SJSA1 (cell line): ENCODE measurements at regions not wholly inside any gene's neighbourhood (a gene's known extent, or its start where the extent isn't known, plus 50 kb on each side); places are given as distances from the start of the nearest gene placed in this dataset.

Source experiments
- DNase-seq, 2 experiments: peaks; one replicate each; pipeline ENCODE4 v3.0.0-alpha.2; 2015 to 2020; ENCODE audit warnings: low spot score in 2 of 2, low read depth in 1 of 2
- H3K27ac ChIP-seq: fragments of 250-450 bp; sonication (Bioruptor Pico); 2 replicates; pipeline ENCODE4 v1.5.1; 2020; ENCODE audit warnings: mild to moderate bottlenecking, moderate library complexity
- H3K27me3 ChIP-seq: fragments of 250-450 bp; sonication (Bioruptor Pico); replicated peaks from 2 replicates; pipeline ENCODE4 v1.5.1; 2020; ENCODE audit warnings: mild to moderate bottlenecking, moderate library complexity
- H3K36me3 ChIP-seq: fragments of 250-450 bp; sonication (Bioruptor Pico); 2 replicates; pipeline ENCODE4 v1.5.1; 2020; ENCODE audit warnings: mild to moderate bottlenecking
- H3K4me1 ChIP-seq: fragments of 250-450 bp; sonication (Bioruptor Pico); replicated peaks from 2 replicates; pipeline ENCODE4 v1.6.1; 2021; ENCODE audit warnings: mild to moderate bottlenecking
- H3K4me3 ChIP-seq: fragments of 250-450 bp; sonication (Bioruptor Pico); 2 replicates; pipeline ENCODE4 v1.5.1; 2020; ENCODE audit warnings: mild to moderate bottlenecking
- H3K9me3 ChIP-seq: fragments of 250-450 bp; sonication (Bioruptor Pico); replicated peaks from 2 replicates; pipeline ENCODE4 v1.5.1; 2020; ENCODE audit warnings: mild to moderate bottlenecking

DNA sequence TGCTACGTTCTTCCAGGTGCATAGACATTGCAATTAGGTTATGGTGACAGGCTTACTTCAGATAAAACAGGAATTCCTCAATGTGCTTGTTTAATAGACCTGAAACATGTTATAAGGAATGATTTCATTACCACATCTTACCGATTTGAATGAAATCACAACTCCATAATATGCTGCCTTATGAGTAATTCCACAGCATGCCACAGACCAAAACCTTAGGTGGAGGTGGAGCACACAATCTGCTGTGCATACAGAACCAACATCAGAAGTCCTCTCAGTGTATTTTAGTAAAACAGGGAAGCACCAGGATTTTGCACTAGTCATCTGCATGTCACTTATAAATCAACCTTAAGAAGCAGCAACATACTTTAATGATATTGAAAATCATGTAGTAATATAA is 148.9 kb upstream of the TSHZ2 start:
- no peak overlapping the region for H3K27ac ChIP-seq
- H3K27me3 ChIP-seq = 0 out of 2 replicates have a peak, but pooled peaks cover 4% of the 10 kb centered on the region
- no peaks in the 10 kb centered on the region for H3K36me3 ChIP-seq
- H3K4me3 ChIP-seq = no peak overlapping the region
- H3K4me1 ChIP-seq = no peaks in the 10 kb centered on the region
- no peaks in the 10 kb centered on the region for H3K9me3 ChIP-seq
- DNase-seq = no peak

DNA sequence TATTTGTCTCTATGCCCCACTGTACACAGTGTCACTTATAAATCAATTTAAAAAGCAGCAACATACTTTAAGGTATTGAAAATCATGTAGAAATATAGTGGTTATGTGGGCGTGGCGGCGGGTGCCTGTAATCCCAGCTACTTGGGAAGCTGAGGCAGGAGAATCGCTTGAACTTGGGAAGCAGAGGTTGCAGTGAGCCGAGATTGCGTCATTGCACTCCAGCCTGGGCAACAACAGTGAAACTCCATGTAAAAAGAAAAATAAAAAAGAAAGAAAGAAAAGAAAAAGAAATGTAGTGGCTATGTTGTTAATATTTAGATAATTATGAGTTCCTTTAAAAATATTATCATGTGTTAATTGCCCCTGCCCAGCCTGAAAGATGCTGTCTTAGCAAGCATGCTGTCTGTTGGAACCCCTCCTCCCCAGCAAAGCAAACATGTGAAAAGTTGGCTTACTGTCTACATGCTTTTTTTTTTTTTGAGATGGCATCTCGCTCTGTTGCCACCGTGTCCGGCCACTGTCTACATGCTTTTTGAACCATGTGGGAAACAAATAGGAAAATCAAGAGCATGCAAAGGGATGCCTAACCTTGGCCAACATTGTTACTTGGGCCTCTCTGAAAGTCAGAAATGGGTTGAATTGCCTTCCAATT is 151.4 kb upstream of the TSHZ2 start:
- no peaks in the 10 kb centered on the region for H3K9me3 ChIP-seq
- no peak overlapping the region for H3K27ac ChIP-seq
- no peak for DNase-seq
- 0 out of 2 replicates have a peak, but pooled peaks cover 4% of the 10 kb centered on the region for H3K27me3 ChIP-seq
- no peaks in the 10 kb centered on the region for H3K4me1 ChIP-seq
- no peaks in the 10 kb centered on the region for H3K36me3 ChIP-seq
- H3K4me3 ChIP-seq = no peak overlapping the region

DNA sequence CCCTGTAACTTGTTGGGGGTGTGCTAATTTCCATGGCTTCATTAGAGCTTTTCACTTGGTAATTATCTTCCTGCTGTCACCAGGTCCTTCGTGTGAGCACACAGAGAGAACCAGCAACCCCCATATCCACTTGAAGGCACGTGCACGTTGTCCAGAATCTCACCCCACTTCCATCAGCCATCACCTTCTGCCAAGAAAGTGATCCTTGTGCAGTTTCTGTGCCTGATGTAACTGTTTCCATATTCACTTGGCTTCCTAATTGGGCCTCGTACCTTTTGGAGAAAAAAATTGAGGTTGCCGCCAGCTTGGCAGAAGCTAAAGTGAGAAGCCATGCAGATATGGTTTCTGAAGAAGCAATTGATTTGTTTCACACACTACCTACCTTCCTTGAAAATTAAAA is 153.7 kb upstream of the TSHZ2 start:
- Histone ChIP-seq H3K9me3 (no peaks in the 10 kb centered on the region), H3K4me3 (no peak overlapping the region)

DNA sequence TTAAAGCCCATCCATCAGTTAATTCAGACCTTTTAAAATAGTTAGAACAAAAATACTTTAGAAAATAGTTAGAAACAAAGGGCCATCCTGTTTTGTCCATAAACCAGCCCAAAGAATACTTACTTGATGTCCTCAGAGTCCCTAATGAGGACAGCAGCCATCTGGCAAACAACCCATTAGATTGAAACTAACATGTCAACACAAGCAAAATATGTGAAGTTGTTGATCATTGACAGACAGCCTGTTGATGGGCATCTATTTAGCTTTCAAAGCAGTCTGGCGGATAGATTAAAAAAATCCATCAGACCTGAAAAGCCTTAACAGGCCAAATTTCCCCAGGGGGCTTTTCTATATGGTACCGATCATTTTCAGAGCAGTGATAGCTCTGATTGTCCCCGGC is 154.2 kb upstream of the TSHZ2 start:
- Histone ChIP-seq H3K4me3 (no peak overlapping the region), H3K4me1 (no peaks in the 10 kb centered on the region), H3K27me3 (0 out of 2 replicates have a peak, but pooled peaks cover 4% of the 10 kb centered on the region), H3K27ac (no peak overlapping the region), H3K36me3 (no peaks in the 10 kb centered on the region), H3K9me3 (no peaks in the 10 kb centered on the region)
- no peak for DNase-seq

More for the DNA sequence above, 153.7 kb upstream of the TSHZ2 start:
- Histone ChIP-seq H3K27me3 (0 out of 2 replicates have a peak, but pooled peaks cover 4% of the 10 kb centered on the region), H3K27ac (no peak overlapping the region), H3K4me1 (no peaks in the 10 kb centered on the region), H3K36me3 (no peaks in the 10 kb centered on the region)
- DNase-seq = no peak

DNA sequence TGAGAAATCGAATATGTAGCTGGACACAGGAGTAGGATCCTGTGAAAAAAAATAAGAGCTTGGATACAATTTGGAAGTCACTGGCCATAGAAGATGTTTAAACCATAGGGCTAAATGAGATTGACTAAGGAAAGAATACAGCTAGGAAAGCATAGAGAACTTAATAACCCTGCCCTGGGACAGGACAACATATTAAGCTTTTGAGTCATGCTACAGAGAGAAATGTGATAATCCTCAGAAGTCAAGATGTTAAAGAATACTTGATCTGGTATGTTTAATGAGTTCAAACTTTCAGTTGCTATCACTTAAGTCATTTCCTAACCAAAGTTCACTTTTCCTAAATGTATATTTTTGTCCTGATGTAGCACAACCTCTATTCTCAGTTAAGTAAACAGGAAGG is 154.6 kb upstream of the TSHZ2 start:
- Histone ChIP-seq H3K4me1 (no peaks in the 10 kb centered on the region), H3K27ac (no peak overlapping the region), H3K4me3 (no peak overlapping the region), H3K9me3 (no peaks in the 10 kb centered on the region), H3K36me3 (no peaks in the 10 kb centered on the region), H3K27me3 (0 out of 2 replicates have a peak, but pooled peaks cover 4% of the 10 kb centered on the region)
- DNase-seq = no peak

DNA sequence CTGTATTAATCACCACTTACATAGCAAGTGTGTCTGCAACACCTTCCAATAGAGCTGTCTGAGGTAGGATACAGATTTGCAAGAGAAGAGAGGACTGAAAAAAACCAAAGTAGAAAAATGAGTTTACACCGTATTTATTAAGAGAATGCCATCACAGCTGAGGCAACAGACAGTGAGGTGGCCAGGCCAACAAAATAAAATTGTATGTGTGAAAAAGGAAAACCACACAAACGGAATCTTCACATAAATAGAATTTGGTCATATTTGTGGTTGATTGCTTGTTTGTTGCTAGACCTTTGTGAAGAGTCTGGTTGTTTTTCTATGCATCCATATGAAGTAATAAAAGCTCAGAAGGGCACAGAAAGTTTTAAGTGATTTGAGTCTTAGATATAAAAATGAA is 157.8 kb upstream of the TSHZ2 start:
- Histone ChIP-seq H3K4me1 (no peaks in the 10 kb centered on the region), H3K27me3 (peaks cover 13% of the 10 kb centered on the region; the same call in 1 of the 2 replicates), H3K36me3 (no peaks in the 10 kb centered on the region), H3K4me3 (no peak overlapping the region), H3K27ac (no peak overlapping the region), H3K9me3 (no peaks in the 10 kb centered on the region)
- no peak for DNase-seq

DNA sequence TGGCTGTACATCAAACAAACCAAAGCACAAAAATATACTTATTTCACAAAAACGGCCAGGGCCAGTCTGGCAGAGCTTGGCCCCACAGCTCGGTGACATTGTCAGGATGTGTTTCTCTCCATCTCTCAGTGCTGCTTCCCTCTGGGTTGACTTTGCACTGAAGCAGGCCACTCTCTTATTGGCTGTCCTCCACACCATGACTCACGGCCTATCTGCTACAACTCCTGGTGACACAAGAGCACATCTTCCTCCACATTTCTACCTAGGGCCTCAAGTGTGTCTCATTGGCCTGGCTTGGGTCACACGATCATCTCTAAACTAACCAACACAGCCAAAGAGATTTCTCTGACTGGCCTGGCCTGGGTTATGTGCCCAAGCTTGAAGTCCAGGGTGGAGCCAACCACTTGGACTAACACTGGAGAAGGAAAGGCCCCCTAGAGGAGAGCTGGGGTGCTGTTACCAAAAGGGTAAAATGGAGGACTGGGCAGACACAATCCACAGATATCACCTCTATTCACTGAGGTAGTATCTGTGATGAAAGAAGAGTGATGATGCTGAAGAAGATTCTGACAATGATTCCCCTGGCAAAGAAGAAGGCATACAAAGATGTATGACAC is 159.8 kb upstream of the TSHZ2 start:
- H3K36me3 ChIP-seq = no peaks in the 10 kb centered on the region
- H3K4me3 ChIP-seq = no peak overlapping the region
- H3K27ac ChIP-seq = no peak overlapping the region
- no peak for DNase-seq
- no peaks in the 10 kb centered on the region for H3K4me1 ChIP-seq
- peaks cover 9% of the 10 kb centered on the region; the same call in 1 of the 2 replicates for H3K27me3 ChIP-seq
- no peaks in the 10 kb centered on the region for H3K9me3 ChIP-seq

DNA sequence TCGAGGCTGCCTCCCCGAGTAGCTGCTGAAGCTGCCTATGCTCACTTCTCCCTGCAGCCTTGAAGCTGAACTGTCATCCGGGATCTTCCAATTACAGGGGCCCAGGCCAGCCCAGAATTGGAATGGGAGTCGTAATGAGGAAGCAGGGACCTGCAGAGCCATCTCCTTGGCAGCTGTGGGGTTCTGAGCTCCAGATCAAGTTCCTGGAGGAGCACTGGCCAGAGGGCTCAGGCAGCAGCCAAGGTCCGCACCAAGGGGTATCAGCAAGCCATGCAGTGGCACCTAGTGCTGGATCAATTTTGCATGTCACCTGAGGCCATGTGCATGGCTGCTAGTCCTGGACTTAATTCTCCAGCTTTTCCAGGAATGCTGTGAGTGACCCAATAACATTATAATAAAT is 163.2 kb upstream of the TSHZ2 start:
- peaks cover 20% of the 10 kb centered on the region; the same call in 1 of the 2 replicates for H3K27me3 ChIP-seq
- H3K27ac ChIP-seq = no peak overlapping the region
- DNase-seq = no peak
- H3K4me1 ChIP-seq = no peaks in the 10 kb centered on the region
- H3K9me3 ChIP-seq = no peaks in the 10 kb centered on the region
- no peaks in the 10 kb centered on the region for H3K36me3 ChIP-seq
- no peak overlapping the region for H3K4me3 ChIP-seq

DNA sequence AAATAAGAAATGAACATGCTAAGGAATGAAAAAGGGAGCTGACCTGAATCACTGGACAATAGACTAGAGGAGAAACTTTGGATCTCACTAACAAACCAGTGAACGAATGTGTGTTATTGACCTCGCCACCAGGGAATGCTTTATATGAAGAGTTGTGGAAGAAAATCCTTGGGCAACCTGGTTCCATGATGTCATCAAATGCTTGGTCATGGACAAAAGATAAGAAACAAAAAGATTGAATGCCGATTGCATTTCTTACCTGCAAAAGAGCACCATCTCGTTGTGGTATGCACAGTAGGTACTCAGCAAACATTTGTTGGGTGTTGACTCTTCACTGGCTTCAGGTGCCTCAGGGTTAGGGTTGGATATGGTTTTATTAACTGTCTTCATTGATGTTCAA is 165.2 kb upstream of the TSHZ2 start:
- Histone ChIP-seq H3K4me3 (no peak overlapping the region), H3K27me3 (peaks cover 20% of the 10 kb centered on the region; the same call in 1 of the 2 replicates), H3K36me3 (no peaks in the 10 kb centered on the region), H3K4me1 (no peaks in the 10 kb centered on the region), H3K27ac (no peak overlapping the region), H3K9me3 (no peaks in the 10 kb centered on the region)
- no peak for DNase-seq

DNA sequence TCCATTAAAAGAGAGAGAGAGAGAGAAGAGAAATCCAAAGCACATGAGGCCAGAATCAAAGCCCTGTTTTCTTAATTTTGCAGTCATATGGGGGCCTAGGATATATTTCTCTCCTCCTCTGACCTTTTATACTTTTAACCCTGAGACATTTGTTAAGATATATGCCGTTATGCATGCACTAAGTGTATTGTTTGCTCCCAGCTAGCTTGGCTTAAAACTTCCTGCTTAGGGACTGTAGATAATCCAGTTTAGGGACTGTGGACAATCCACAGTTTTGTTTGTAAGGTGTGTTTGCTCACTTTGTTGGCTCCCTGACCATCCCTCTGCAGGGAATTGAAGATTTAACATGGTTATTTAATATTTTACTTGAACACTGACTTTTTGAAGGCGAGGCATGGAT is 166.3 kb upstream of the TSHZ2 start:
- no peak overlapping the region for H3K4me3 ChIP-seq
- no peak overlapping the region for H3K27ac ChIP-seq
- H3K36me3 ChIP-seq = no peaks in the 10 kb centered on the region
- peaks cover 16% of the 10 kb centered on the region; the same call in 1 of the 2 replicates for H3K27me3 ChIP-seq
- H3K9me3 ChIP-seq = no peaks in the 10 kb centered on the region
- H3K4me1 ChIP-seq = no peaks in the 10 kb centered on the region
- no peak for DNase-seq

DNA sequence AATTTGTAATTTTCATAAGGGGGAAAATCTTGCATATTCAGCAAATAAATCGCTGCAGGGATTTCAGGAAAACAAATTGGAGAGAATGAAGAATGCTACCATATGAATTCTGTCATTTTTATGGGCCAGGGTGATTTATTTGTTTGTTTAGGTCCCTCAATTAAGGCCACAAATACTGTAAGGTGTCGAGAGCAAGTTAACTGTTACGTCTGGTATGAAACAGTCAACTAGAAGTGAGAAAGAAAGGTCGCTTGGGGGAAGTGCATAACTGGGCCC is 166.9 kb upstream of the TSHZ2 start:
- Histone ChIP-seq H3K4me1 (no peaks in the 10 kb centered on the region), H3K4me3 (no peak overlapping the region), H3K9me3 (no peaks in the 10 kb centered on the region), H3K27ac (no peak overlapping the region), H3K36me3 (no peaks in the 10 kb centered on the region), H3K27me3 (peaks cover 10% of the 10 kb centered on the region; the same call in 1 of the 2 replicates)
- DNase-seq = no peak

DNA sequence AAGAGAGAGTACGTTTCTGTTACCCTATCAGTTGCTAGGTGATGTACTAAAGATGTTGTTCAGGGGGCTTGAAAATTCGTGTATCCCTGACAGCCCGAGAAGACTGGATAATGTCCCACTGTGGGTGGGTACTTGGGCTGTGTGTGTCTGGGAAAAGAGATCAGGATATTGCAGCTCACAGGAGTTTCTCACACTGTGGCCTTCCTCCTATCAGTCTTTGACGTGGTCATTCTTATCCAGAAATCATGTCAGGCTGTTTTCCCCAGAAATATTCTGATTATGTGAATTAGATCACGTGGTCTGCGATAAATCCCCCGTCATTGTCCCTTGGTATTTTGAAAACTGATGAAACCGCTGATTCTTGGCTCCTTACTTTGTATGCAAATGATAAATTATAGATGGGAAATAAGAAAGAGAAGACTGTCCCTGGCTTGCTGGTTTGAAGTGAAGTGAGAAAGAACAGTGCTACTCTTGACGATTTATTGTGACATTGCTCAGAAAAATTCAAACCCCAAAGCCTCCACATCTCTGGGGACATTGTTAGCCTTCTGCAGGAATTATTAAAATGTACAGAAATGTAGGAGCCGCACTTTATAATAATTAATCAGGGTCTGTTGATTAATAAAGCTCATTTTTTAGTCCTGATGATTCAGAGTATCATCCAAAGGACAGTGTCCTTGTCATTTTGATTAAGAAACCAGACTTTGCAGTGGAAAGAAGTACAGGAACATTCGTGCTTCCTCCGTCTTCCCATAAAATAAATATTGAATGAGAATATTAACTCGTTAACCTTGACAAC is 167.5 kb upstream of the TSHZ2 start:
- no peak overlapping the region for H3K27ac ChIP-seq
- no peaks in the 10 kb centered on the region for H3K36me3 ChIP-seq
- no peak overlapping the region for H3K4me3 ChIP-seq
- DNase-seq = no peak
- no peaks in the 10 kb centered on the region for H3K4me1 ChIP-seq
- H3K9me3 ChIP-seq = no peaks in the 10 kb centered on the region
- H3K27me3 ChIP-seq = 0 out of 2 replicates have a peak, but pooled peaks cover 10% of the 10 kb centered on the region

DNA sequence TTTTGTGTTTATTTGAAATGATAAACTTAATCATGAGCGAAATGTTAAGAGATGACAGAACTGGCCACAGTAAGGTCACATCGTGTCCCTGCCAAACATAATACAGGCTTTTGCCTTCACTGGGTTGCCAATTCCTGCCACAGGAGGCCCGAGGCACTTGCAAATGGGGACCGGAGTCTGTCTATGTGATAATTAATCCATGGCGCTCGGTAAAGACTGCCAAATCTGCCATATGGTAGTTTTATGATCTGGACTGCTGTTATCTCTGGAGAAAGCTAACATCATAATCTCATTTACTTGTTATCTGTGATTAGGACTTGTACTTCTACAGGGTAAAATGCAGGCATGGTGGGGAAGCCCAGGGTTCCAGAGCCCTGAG is 170.5 kb upstream of the TSHZ2 start:
- Histone ChIP-seq H3K9me3 (no peaks in the 10 kb centered on the region), H3K27me3 (0 out of 2 replicates have a peak, but pooled peaks cover 10% of the 10 kb centered on the region), H3K27ac (no peak overlapping the region), H3K4me3 (no peak overlapping the region), H3K36me3 (no peaks in the 10 kb centered on the region), H3K4me1 (no peaks in the 10 kb centered on the region)
- no peak for DNase-seq
